Upper lobe of left lung (tissue), 4 donors: ENCODE measurements at regions not wholly inside any gene's neighbourhood (a gene's known extent, or its start where the extent isn't known, plus 50 kb on each side); places are given as distances from the start of the nearest gene placed in this dataset.

ENCODE experiments used
- CTCF ChIP-seq, 6 experiments: fragments of 450-650 bp in 4 of 6; fragments of 200-600 bp in 2 of 6; sonication (generic) in 2 of 6; IDR thresholded peaks; one replicate each; pipeline ENCODE4 v1.5.1; 2016 to 2019; ENCODE audit warnings: antibody characterized with exemption in 6 of 6
- POLR2A ChIP-seq, 4 donors: fragments of 450-650 bp; IDR thresholded peaks; one replicate each; pipeline ENCODE4 v1.5.1; 2016 to 2017; ENCODE audit warnings: antibody characterized with exemption in 4 of 4, mild to moderate bottlenecking in 2 of 4

- TF ChIP-seq CTCF (IDR thresholded peaks at IDR 0.05) (no peak), POLR2A (IDR thresholded peaks at IDR 0.05) (no peak)
These were observed 303.8 kb upstream of the CLEC14A start for GRCh38 chr14:38559711-38560110.
